HCT116 (cell line): ENCODE measurements at regions not wholly inside any gene's neighbourhood (a gene's known extent, or its start where the extent isn't known, plus 50 kb on each side); places are given as distances from the start of the nearest gene placed in this dataset.

Experiments
- ATAC-seq: fragments of 200-7000 bp; cut with Tn5 transposase; 2 replicates; pipeline ENCODE4 v1.9.1; 2020; ENCODE audit warnings: mild to moderate bottlenecking, moderate library complexity
- BruUV-seq: library from RNA; stranded (reverse); fragments of 400-500 nt; replicated peaks from 2 replicates; lab custom pipeline; 2021; lab: Mats Ljungman, UMichigan
- CTCF ChIA-PET: fragments of 300-600 bp; sonication (Branson Sonifier 250); formaldehyde crosslinking; loops from one replicate; lab custom pipeline; 2021; ENCODE audit warnings: antibody characterized with exemption; lab: Charles Lee
- POLR2A ChIA-PET: fragments of 300-600, 350-600 bp; sonication (Branson Sonifier 250); formaldehyde crosslinking; loops from one replicate; lab custom pipeline; 2021; ENCODE audit warnings: antibody characterized with exemption; lab: Charles Lee
- RAD21 ChIA-PET, 2 experiments: fragments of 300-600 bp; sonication (Branson Sonifier 250); formaldehyde crosslinking; loops; one replicate each; lab custom pipeline; 2023; ENCODE audit warnings: low total read pairs in 2 of 2; ENCODE audit not compliant: uncharacterized antibody in 2 of 2, unreplicated experiment in 2 of 2, low non-redundant PET in 1 of 2; lab: Charles Lee
- DNase-seq: peaks from one replicate; pipeline ENCODE4 v3.0.0-alpha.2; 2010; ENCODE audit warnings: low read depth, low spot score
- H2AFZ ChIP-seq: fragments of 200-600 bp; shearing (Covaris generic), sonication (generic); 2 replicates; pipeline ENCODE4 v1.6.1; 2017; ENCODE audit warnings: low read depth, mixed run types, mixed read lengths, antibody characterized with exemption, low read length; ENCODE audit not compliant: poor library complexity, severe bottlenecking
- H3K27ac ChIP-seq: 2 replicates; pipeline ENCODE4 v1.5.1; 2012; ENCODE audit warnings: low read depth, low read length
- H3K27me3 ChIP-seq: fragments of 200-600 bp; sonication (generic); 2 replicates; pipeline ENCODE4 v1.6.1; 2016; ENCODE audit warnings: mixed run types, low read length, mixed read lengths; ENCODE audit not compliant: insufficient read depth
- H3K36me3 ChIP-seq, 2 experiments: fragments of 200-500 bp in 1 of 2; fragments of 200-600 bp in 1 of 2; sonication (Bioruptor generic) in 1 of 2; sonication (generic) in 1 of 2; 2 replicates each; pipeline versions ENCODE4 v1.5.1 to v1.6.1; 2014 to 2016; ENCODE audit warnings: low read length in 2 of 2, inconsistent platforms in 1 of 2, mixed read lengths in 1 of 2, mixed run types in 1 of 2; ENCODE audit not compliant: insufficient read depth in 2 of 2, control insufficient read depth in 1 of 2
- H3K4me1 ChIP-seq, 2 experiments: fragments of 200-600 bp in 1 of 2; sonication (generic) in 1 of 2; 2 replicates each; pipeline versions ENCODE4 v1.5.1 to v1.6.1; 2012 to 2017; ENCODE audit warnings: low read length in 2 of 2, inconsistent platforms in 1 of 2, mild to moderate bottlenecking in 1 of 2, mixed read lengths in 1 of 2, mixed run types in 1 of 2, moderate library complexity in 1 of 2; ENCODE audit not compliant: insufficient read depth in 2 of 2, control insufficient read depth in 1 of 2
- H3K4me2 ChIP-seq: fragments of 200-600 bp; sonication (generic); 2 replicates; pipeline ENCODE4 v1.6.1; 2017; ENCODE audit warnings: mixed run types, low read length, mixed read lengths
- H3K4me3 ChIP-seq, 2 experiments: fragments of 200-600 bp in 1 of 2; sonication (generic) in 1 of 2; replicated peaks in 1 of 2; 2 replicates each; pipeline ENCODE4 v1.5.1; 2011 to 2016; ENCODE audit warnings: low read length in 2 of 2, control low read depth in 1 of 2, low read depth in 1 of 2, mild to moderate bottlenecking in 1 of 2, mixed read lengths in 1 of 2, mixed run types in 1 of 2
- H3K79me2 ChIP-seq: fragments of 200-600 bp; sonication (generic); 2 replicates; pipeline ENCODE4 v1.6.1; 2017; ENCODE audit warnings: mild to moderate bottlenecking, mixed run types, low read length, moderate library complexity, mixed read lengths; ENCODE audit not compliant: insufficient read depth
- H3K9ac ChIP-seq: fragments of 200-600 bp; sonication (generic); 2 replicates; pipeline ENCODE4 v1.6.1; 2016; ENCODE audit warnings: low read length, mixed read lengths
- H3K9me2 ChIP-seq: fragments of 200-600 bp; sonication (generic), shearing (Covaris generic); 2 replicates; pipeline ENCODE4 v1.6.1; 2017; ENCODE audit warnings: mixed run types, mild to moderate bottlenecking, moderate library complexity; ENCODE audit not compliant: insufficient read depth
- H3K9me3 ChIP-seq, 2 experiments: fragments of 200-500 bp in 1 of 2; fragments of 200-600 bp in 1 of 2; sonication (Bioruptor generic) in 1 of 2; sonication (generic) in 1 of 2; 2 replicates each; pipeline ENCODE4 v1.6.1; 2014 to 2017; ENCODE audit warnings: low read length in 2 of 2, mixed read lengths in 2 of 2, inconsistent platforms in 1 of 2, low read depth in 1 of 2, mild to moderate bottlenecking in 1 of 2, mixed run types in 1 of 2, moderate library complexity in 1 of 2; ENCODE audit not compliant: control insufficient read depth in 1 of 2, insufficient read depth in 1 of 2
- H4K20me1 ChIP-seq: fragments of 200-600 bp; sonication (generic), shearing (Covaris generic); 2 replicates; pipeline ENCODE4 v1.6.1; 2017; ENCODE audit warnings: mixed run types, mild to moderate bottlenecking, moderate library complexity; ENCODE audit not compliant: insufficient read depth
- CEBPB ChIP-seq: IDR thresholded peaks from 2 replicates; pipeline ENCODE4 v1.6.1; 2012; ENCODE audit warnings: low read depth
- EZH2phosphoT487 ChIP-seq: fragments of 200-600 bp; IDR thresholded peaks from 2 replicates; pipeline ENCODE4 v1.6.1; 2018; ENCODE audit warnings: antibody characterized with exemption, borderline replicate concordance
- SIN3A ChIP-seq: IDR thresholded peaks from 2 replicates; pipeline ENCODE4 v1.6.1; 2012; ENCODE audit warnings: low read depth
- SRF ChIP-seq: IDR thresholded peaks from 2 replicates; pipeline ENCODE4 v1.6.1; 2012; ENCODE audit warnings: low read depth
- intact Hi-C: fragments of 100-400 bp; cut with micrococcal nuclease; formaldehyde crosslinking; loops from 2 replicates; pipeline ENCODE4 v1.10.0; 2022
- TF ChIP-seq, protein P1 (sequence below): IDR thresholded peaks from 2 replicates; pipeline ENCODE4 v1.6.1; 2012; ENCODE audit warnings: low read depth
- TF ChIP-seq, protein P2 (sequence below), 3 experiments: fragments of 200-600 bp in 1 of 3; sonication (generic) in 1 of 3; IDR thresholded peaks in 2 of 3; conservative IDR thresholded peaks in 1 of 3; 2 replicates each; pipeline ENCODE4 v1.5.1; 2012 to 2017; ENCODE audit warnings: low read depth in 2 of 3, low read length in 2 of 3, antibody characterized with exemption in 1 of 3, borderline replicate concordance in 1 of 3, control low read depth in 1 of 3, mild to moderate bottlenecking in 1 of 3, mixed read lengths in 1 of 3, mixed run types in 1 of 3, moderate library complexity in 1 of 3; ENCODE audit not compliant: insufficient read depth in 1 of 3

GRCh38 chr3:4225005-4225471 is 78.1 kb upstream of the SETMAR start:
- H3K9me3 ChIP-seq, result no peaks in the 10 kb centered on the region
- BruUV-seq, result no TSS peak
- CTCF ChIA-PET, result no interaction called here

More at GRCh38 chr3:4225005-4225471, 78.1 kb upstream of the SETMAR start:
- no peak overlapping the region for H3K9ac ChIP-seq
- intact Hi-C loops, result no loop called here
- no peak for DNase-seq
- no peak overlapping the region for H3K4me3 ChIP-seq
- H3K27me3 ChIP-seq, result peaks cover 5% of the 10 kb centered on the region; the same call in 1 of the 2 replicates
- H3K79me2 ChIP-seq, result no peaks in the 10 kb centered on the region
- no peaks in the 10 kb centered on the region for H3K4me1 ChIP-seq
- ChIA-PET POLR2A (no interaction called here), RAD21 (no interaction called here)
- no peaks in the 10 kb centered on the region for H3K9me2 ChIP-seq
- H2AFZ ChIP-seq, result no peak overlapping the region
- no peaks in the 10 kb centered on the region for H4K20me1 ChIP-seq
- no peaks in the 10 kb centered on the region for H3K36me3 ChIP-seq
- H3K27ac ChIP-seq, result no peak overlapping the region
- ATAC-seq, result no peak
- TF ChIP-seq, protein P1, sequence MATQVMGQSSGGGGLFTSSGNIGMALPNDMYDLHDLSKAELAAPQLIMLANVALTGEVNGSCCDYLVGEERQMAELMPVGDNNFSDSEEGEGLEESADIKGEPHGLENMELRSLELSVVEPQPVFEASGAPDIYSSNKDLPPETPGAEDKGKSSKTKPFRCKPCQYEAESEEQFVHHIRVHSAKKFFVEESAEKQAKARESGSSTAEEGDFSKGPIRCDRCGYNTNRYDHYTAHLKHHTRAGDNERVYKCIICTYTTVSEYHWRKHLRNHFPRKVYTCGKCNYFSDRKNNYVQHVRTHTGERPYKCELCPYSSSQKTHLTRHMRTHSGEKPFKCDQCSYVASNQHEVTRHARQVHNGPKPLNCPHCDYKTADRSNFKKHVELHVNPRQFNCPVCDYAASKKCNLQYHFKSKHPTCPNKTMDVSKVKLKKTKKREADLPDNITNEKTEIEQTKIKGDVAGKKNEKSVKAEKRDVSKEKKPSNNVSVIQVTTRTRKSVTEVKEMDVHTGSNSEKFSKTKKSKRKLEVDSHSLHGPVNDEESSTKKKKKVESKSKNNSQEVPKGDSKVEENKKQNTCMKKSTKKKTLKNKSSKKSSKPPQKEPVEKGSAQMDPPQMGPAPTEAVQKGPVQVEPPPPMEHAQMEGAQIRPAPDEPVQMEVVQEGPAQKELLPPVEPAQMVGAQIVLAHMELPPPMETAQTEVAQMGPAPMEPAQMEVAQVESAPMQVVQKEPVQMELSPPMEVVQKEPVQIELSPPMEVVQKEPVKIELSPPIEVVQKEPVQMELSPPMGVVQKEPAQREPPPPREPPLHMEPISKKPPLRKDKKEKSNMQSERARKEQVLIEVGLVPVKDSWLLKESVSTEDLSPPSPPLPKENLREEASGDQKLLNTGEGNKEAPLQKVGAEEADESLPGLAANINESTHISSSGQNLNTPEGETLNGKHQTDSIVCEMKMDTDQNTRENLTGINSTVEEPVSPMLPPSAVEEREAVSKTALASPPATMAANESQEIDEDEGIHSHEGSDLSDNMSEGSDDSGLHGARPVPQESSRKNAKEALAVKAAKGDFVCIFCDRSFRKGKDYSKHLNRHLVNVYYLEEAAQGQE, result no peak
- TF ChIP-seq SRF (no peak), SIN3A (no peak), CEBPB (no peak), EZH2phosphoT487 (no peak)
- TF ChIP-seq, protein P2, sequence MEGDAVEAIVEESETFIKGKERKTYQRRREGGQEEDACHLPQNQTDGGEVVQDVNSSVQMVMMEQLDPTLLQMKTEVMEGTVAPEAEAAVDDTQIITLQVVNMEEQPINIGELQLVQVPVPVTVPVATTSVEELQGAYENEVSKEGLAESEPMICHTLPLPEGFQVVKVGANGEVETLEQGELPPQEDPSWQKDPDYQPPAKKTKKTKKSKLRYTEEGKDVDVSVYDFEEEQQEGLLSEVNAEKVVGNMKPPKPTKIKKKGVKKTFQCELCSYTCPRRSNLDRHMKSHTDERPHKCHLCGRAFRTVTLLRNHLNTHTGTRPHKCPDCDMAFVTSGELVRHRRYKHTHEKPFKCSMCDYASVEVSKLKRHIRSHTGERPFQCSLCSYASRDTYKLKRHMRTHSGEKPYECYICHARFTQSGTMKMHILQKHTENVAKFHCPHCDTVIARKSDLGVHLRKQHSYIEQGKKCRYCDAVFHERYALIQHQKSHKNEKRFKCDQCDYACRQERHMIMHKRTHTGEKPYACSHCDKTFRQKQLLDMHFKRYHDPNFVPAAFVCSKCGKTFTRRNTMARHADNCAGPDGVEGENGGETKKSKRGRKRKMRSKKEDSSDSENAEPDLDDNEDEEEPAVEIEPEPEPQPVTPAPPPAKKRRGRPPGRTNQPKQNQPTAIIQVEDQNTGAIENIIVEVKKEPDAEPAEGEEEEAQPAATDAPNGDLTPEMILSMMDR (IDR thresholded peaks at IDR 0.05 in 2 of 3, conservative IDR thresholded peaks at IDR 0.05 in 1 of 3; ENCODE audit: borderline replicate concordance in 1 of 3, insufficient read depth in 1 of 3, low read depth in 2 of 3, low read length in 2 of 3), result no peak
- H3K4me2 ChIP-seq, result no peak overlapping the region
